ENCODE measurements at regions not wholly inside any gene's neighbourhood (a gene's known extent, or its start where the extent isn't known, plus 50 kb on each side); places are given as distances from the start of the nearest gene placed in this dataset.

GRCh38 chrX:82224961-82225360 is 1023.1 kb downstream of the SH3BGRL start:
- Histone ChIP-seq H3K4me2 (ENCODE audit: insufficient read depth, low read length) (no peak overlapping the region), H3K36me3 (ENCODE audit: control insufficient read depth, insufficient read depth, low read length) (no peaks in the 10 kb centered on the region), H3K27ac (ENCODE audit: extremely low read depth, low read depth, low read length) (no peak overlapping the region), H3K27me3 (ENCODE audit: control insufficient read depth in 2 of 2, insufficient read depth in 2 of 2, low read length in 2 of 2) (no peaks in the 10 kb centered on the region), H3K9ac (ENCODE audit: insufficient read depth in 1 of 2, low read depth in 2 of 2, low read length in 2 of 2) (no peak overlapping the region), H4K20me1 (replicated peaks; ENCODE audit: control insufficient read depth, insufficient read depth, low read length) (no peaks in the 10 kb centered on the region), H3K9me3 (replicated peaks; ENCODE audit: control insufficient read depth, insufficient read depth, low read depth, low read length) (no peaks in the 10 kb centered on the region), H3K4me1 (replicated peaks in 1 of 2; ENCODE audit: control insufficient read depth in 2 of 2, insufficient read depth in 2 of 2, low read length in 2 of 2) (no peaks in the 10 kb centered on the region), H3K9me1 (ENCODE audit: control insufficient read depth, insufficient read depth, low read length) (no peaks in the 10 kb centered on the region), H2AFZ (ENCODE audit: low read depth, low read length) (no peak overlapping the region), H3K4me3 (no peak overlapping the region), H3K79me2 (ENCODE audit: control insufficient read depth, insufficient read depth, low read length) (no peaks in the 10 kb centered on the region)
- no peak for ATAC-seq
- BruUV-seq (replicated peaks) = no TSS peak
- no peak for FAIRE-seq
- TF ChIP-seq MBD1 (CRISPR knock-in tag; IDR thresholded peaks at IDR 0.05) (no peak), ZNF124 (CRISPR knock-in tag; IDR thresholded peaks at IDR 0.05) (no peak), SP1 (CRISPR knock-in tag; IDR thresholded peaks at IDR 0.05) (no peak), ZNF311 (CRISPR knock-in tag; IDR thresholded peaks at IDR 0.05) (no peak), PHB (CRISPR knock-in tag; IDR thresholded peaks at IDR 0.05) (no peak), ARID2 (IDR thresholded peaks at IDR 0.05) (no peak), CHD2 (IDR thresholded peaks at IDR 0.05; ENCODE audit: low read depth, low read length) (no peak), MED1 (CRISPR knock-in tag; IDR thresholded peaks at IDR 0.05; ENCODE audit: borderline replicate concordance) (no peak)
- DNase-seq (ENCODE audit: extremely low read depth in 1 of 4, low spot score in 3 of 4) = no peak
- in situ Hi-C loops (cut with MboI) = no loop called here
- intact Hi-C loops (cut with micrococcal nuclease) = no loop called here
- CTCF ChIA-PET (ENCODE audit: low intra/inter-chr PET ratio) = no interaction called here
- POLR2A ChIA-PET = no interaction called here

Measured in K562 (cell line).